NCI-H128 (cell line): ENCODE measurements at regions not wholly inside any gene's neighbourhood (a gene's known extent, or its start where the extent isn't known, plus 50 kb on each side); places are given as distances from the start of the nearest gene placed in this dataset.

Experiments used
- DNase-seq: peaks from one replicate; lab custom pipeline; 2025; ENCODE audit not compliant: unreplicated experiment; lab: John Stamatoyannopoulos, UW

DNA sequence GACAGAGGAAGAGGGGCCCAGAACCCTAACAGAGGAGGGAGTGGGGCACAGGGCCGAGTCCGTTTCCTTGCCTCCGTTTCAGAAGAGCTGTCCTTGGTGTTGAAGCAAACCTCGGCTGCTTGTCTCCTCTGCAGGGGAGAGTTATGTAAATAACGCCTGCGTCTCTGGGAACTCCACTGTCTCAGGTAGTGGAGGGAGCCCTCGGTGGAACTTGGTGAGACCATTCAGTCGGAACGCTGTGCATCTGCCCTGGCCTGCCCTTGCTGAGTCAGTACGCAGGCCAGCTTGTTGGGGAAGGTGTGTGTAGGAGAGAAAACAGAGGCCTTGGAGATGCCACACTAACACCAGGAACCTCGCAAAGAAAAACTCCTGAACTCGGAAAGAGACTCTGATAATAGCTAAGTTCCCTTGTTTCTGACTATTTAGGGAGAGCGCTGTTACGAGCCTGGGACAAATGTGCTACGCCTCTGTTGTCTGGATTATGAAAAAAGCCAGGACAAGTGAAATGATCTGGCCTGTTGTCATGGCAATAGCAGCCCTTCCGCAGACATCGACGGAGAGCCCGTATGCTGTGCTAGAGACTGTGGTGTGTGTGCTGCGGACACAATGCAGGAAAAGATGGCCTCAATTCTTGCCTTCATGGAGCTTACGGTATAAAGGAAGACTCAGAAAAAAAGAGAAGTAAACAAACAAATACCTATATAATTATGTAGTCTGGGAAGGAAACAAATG lies 94.6 kb upstream of the AKT3 start:
- DNase-seq: no peak

DNA sequence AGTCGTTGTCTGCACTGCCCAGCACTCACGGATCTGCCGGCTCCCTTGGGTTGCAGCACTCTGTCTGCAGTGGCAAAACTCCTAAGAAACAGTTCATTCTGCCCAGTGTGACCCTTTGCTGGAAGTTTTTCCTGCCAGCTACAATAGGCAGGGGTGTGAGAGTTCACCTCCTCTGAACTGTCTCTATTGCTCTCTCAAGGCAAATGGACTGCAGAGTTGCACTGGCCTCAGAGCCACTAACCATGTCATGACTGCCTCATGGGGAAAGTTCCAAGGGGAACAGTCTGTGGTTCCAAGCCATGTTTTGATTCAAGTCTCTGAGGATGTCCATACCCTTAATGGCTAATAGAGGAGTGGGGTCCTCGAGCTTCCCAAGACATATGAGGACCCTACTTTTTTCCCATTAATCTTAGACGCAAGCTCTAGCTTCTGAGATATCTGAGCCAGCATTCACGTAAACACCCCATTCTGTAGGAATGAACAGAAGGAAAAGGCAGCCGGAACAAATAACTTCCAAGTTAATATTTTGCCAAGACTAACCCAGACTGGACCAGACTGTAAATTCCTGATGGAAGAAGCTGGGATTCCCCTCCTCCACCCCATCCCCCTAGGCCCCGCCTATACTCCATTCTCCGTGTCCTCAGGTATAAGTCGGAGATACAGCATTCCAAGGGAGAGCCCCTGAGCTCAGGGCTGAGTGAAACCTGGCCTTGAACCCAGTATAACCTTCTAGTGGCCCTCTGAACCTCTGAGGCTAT lies 93.8 kb upstream of the AKT3 start:
- DNase-seq: no peak

DNA sequence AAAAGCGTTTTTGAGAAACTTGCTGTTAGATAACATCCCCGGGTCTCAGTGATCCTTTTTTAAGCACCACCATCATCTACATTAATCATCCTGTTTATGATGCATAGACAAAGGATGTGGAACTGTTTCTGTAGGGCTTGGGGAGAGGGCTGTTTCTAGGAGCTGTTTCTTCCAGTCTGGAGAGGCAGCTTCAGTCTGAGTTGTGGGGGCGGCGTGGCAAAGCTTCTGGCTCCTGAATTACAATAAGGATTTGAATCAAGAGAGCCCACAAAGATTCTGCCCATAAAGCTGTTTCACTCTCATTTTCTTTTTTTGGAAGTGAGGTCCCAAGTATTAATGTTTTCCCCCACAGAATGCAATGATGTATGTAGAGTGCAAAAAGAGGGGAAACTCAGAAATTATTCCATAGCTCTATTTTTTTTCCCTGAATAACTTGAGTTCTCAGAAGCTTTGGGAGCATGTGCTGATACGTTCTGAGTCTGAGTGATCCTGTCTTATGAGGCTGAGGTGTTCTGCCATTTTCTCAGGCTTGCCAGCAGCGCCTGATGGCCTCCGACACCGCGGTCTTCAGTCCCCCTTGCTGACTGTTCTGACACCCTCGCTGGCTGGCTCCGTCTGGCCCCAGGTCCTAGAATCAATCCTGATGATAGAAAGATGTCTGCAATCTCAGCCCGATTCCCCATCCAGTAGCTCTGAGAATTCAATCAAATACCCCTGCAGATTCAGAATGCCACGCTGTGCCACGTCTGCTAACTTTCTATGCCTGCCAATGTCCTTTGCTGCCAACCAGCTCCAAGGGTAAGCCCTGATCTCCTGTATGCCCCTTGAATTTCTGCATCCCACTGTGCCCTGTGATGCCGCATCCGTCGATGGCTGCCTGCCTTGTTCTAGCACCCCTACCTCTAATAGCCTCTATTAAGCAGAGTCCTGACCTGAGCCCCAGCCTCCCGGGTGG lies 92.4 kb upstream of the AKT3 start:
- no peak for DNase-seq

DNA sequence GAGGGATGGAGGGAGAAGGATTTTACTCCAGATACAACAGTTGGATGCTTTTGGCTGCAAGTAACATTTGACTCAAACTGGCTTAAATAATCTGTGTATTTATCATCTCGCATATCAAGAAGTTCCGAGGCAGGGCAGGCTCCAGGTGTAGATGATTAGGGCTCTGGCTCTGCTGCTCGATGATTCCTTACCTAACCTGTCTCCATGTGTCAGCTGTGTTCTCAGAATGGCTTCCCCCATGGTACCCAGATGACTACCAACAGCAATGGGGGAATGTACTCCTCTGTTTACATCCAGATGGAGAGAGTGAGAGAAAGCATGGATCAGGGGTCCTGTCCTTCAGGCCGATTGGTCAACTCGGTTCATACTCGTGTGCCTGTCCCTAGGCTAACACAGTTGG lies 90.4 kb upstream of the AKT3 start:
- no peak for DNase-seq

DNA sequence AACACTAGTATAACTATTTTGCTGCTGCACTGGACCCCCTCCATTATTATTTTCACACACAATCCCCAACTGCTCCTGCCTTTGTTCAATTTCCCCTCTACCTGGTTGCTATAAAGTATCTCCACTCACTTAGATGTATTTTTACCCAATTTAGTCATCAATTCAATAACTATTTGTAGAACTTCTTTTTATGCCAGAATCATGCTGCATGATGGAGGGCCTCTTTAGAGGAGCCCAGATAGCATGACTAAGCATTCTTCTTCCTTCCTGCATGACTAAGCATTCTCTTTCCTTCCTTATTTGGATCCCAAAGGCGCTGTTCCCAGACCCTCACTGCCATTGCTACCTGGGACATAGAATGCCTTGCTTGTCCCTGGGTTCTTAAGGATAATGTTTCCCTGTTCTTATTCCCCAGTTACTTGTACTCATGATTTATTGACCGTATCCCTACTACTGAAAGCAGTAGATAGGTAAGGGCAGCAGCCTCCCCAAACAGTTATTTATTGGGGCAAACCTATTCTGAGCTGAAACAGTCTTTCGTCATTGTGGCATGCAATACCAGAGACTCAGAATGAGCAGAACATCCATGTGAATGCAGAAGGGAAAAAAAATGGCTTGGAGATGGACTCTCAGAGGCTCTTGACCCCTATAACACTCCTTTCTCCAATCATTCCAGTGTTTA lies 89.3 kb upstream of the AKT3 start:
- DNase-seq: no peak

DNA sequence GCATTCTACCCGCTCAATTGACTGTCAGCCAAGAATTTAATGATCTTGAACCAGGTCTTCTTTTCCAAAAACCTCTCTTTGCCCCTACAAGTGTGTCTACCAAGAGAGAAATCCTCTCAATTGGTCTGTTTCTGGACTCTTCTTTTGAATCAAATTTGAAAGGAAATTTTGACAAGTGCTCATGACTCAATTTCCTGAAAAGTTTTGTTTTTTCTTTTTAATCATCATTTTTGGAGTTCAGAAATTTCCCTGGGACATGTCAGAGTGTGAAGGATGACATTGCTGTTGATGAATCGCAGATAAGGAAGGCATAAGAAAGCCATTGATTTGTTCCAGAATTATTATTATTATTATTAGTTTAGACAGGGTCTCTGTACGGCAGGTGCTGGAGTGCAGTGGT lies 88.2 kb upstream of the AKT3 start:
- DNase-seq: no peak

DNA sequence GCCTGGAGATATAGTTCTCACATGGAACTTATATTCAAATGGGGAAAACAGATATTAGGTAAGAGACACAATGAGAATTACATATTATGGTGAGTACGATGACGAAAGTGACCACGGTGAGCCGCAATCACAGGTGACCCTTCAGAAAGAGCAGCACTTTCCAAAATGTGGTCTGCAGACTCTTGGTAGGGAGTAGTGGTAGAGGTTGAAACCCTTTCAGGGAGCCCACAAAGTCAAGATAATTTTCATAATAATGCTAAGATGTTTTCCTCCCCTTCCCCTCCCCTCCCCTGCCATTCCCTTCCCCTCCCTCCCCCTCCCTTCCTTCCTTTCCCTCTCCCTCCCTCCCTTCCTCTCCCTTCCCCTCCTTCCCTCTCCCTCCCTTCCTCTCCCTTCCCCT lies 83.5 kb upstream of the AKT3 start:
- no peak for DNase-seq

DNA sequence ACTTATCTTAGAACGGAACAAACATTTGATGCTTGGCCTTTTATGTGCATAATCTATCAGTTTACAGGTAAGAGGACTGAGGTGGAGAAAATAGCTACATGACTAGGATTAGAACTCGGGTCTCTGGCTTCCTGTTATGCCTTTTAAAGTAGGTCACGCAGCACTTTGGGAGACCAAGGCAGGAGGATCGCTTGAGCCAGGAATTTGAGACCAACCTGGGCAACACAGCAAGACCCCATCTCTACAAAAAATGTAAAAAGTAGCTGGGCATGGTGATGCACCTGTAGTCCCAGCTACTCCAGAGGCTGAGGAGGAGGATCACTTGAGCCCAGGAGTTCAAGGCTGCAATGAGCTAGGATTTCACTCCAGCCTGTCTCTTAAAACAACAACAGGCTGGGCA lies 81.9 kb upstream of the AKT3 start:
- DNase-seq: no peak

DNA sequence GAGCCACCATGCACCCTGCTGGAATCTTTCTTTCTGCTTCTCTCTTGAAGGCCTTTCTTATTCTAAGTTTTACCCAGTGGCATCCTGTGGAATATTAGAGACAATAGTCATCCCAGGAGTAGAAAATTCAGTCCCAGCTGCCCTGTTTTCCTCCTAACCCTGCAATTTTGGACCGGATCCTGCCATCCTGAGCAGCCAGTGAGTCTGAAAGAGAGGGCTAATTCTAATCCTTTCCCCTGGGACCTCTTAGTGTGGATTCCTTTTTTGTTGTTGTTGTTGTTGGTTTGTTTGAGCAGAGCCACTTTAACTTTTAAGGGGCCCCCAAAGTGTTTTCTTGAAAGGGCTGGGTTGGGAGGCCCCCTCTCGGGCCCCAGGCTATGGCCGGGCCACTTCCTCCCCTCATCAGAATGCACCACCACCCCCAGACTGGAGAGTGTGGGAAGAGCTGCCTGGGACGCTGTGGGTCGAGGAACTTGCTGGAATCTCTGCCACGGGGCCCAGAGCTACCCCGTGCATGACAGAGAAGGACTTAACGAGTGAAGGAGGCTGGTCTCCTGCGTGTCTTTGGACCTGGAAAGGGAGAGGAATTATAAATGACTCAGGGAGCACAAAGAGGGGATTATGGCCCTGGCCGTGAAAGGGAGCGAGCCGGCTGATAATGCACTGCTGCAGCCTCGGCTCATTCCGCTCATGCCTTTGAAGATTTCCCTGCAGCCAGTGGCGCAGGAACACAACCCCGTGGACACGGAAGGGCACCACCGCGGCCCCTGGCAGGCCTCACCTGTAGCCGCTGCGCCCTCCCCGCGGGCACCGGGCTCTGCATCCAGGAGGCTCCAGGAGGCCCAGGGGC lies 81.0 kb upstream of the AKT3 start:
- DNase-seq: no peak

DNA sequence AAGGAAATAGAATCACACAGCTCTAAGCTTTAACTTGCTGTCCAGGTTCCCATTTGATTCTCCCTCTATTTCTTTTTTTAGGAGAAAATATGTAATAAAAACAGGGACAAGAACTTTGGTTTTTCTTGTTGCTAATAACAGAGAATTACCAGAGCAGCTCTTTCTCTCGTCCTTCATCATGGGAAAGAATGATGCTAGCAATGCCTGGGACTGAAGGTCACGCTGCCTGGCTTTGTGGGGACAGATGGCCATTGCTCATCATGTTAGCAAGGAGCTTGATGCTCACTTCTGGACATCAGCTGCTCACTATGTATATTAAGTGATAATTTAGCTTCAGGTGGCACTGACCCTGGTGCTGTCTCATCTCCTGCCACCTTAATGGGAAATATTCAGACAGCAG lies 77.3 kb upstream of the AKT3 start:
- DNase-seq: no peak

DNA sequence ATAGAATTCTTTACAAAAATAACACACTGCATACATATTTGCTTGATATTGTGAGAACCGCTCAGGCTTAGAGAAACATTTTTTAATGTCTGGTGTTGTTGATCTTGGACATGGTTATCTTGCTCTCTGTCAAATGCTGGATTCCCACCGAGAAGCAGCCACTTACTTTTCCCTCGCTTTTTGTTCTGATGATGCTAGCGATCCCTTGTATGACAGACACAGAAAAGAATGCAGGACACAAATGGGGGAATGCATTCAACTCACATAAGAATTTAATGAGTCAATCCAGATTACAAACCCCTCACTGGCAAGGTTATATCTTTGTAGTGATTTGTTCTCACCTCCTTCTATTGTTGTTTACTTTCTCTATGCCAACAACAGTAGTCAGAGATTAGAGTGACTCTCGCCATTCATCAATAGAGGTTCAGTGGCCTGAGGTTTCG lies 76.8 kb upstream of the AKT3 start:
- no peak for DNase-seq

DNA sequence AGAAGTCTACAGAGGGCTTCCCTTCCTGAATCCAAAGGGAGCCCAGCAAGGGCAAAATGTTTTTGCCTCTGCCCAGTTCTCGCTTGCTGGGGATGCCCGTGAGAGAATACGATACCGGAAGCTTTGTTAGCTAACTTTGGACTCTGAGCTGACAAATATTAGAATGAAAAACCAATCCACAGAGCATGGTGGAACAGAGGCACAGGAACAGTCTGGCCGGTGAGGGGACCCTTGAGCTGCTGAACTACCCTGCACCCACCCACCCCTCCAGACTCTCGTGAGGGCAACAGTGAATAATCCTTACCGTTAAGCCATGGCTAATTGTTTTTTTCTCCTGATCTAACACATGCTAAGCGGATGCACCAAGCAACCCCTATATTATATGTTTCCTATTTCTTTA lies 76.3 kb upstream of the AKT3 start:
- no peak for DNase-seq

DNA sequence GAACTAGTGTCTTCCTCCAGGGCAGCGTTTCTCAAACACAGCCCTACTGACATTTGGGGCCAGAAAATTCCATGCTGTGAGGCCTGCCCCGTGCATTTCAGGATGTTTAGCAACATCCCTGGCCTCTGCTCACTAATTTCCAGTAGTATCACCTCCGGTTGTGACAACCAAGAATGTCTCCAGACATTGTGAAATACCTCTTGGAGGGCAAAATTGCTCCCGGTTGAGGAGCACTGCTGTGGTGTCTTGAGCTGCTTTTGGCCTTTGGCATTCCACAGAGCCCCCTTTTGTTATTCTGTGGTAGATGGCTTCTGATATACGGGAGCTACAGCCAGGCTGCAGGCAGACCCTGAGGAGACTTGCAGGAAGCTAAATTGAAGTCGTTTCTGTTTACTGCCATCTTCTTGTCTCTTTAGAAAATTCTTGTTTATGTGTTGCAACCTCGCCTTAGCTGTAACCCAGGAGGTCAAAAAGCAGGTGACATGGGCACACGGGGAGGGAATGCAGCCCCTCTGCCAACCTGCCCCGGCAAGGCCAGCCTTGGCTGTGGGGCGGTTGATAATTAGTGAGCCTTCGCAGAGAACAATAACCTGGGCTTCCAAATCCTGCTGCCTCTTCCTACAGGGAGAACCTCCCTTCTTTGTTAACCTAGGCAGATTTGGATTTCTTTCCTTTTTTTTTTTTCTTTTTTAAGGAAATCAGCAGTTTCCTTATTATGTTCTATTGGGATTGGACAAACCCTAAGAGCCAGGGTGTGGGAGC lies 74.7 kb upstream of the AKT3 start:
- no peak for DNase-seq

DNA sequence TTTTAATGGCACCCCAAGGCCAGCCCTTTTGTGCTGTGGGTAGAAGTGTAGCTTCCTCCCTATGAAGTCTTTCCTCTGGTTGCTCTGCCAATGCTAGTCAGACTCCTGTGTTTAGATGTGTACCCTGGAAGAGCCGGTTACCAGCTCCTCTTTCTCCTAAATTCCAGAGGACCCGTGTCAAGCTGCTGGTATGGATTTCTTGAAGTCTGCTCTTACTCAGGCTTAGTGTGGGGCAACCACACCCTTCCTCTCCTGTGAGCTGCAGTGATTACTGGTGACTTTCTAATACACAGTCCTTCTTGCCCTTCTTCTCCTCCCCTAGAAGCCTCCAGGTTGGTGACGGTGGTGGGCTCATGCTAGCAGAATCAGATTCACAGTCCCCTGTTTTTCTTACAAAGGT lies 74.1 kb upstream of the AKT3 start:
- no peak for DNase-seq

DNA sequence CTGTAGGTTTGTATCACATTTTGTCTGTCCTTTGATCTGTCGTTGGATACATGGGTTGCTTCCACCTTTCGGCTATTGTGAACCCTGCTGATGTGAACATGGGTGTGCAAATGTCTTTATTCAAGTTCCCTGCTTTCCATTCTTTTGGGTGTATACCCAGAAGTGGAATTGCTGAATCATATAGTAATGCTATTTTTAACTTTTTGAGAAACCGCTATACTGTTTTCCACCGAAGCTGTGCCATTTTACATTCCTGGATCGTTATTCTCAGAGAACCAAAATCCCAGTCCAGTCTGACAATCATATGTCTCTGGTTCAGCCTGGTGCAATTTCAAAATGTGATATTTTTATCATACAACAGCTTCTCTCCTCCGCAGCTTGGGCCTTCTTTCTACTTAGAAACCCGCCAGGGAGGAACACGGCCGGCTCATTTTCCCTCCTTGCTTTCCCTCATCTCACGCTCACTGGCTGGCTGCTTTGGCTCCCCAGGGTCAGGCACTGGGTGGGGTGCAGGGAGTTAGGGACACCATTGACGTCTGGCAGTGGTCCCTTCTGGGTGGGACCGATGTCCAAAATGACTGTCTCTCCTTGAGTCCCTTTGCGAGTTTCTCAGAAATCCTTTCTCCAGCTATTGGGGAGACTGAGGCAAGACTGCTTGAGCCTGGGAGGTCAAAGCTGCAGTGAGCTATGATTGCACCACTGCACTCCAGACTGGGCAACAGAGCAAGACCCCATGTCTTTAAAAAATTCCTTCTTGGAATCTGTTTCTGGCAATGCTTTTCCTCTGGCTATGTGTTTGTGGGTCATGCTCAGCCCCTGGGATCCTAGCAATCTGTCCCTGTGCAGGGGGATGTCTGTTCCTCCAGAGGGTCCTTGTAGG lies 73.5 kb upstream of the AKT3 start:
- no peak for DNase-seq

DNA sequence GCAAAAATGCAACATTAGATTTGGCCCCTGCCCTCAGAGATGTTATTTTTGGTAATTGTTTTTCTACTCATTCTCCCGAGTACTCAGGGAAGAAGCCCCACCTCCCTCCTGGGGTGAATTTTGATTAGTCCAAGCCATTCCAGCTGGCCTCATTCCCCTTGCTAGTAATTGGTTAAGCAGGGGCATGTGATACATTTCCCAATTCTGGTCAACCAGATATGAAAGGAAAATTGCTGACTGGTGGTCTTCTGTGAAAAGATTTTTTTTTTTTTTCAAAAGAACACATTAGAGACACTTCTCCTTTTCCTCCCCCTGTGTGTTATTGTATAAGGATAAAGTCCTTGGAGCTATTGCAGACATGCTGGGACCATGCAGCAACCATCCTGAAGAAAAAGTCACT lies 71.1 kb upstream of the AKT3 start:
- DNase-seq: no peak

DNA sequence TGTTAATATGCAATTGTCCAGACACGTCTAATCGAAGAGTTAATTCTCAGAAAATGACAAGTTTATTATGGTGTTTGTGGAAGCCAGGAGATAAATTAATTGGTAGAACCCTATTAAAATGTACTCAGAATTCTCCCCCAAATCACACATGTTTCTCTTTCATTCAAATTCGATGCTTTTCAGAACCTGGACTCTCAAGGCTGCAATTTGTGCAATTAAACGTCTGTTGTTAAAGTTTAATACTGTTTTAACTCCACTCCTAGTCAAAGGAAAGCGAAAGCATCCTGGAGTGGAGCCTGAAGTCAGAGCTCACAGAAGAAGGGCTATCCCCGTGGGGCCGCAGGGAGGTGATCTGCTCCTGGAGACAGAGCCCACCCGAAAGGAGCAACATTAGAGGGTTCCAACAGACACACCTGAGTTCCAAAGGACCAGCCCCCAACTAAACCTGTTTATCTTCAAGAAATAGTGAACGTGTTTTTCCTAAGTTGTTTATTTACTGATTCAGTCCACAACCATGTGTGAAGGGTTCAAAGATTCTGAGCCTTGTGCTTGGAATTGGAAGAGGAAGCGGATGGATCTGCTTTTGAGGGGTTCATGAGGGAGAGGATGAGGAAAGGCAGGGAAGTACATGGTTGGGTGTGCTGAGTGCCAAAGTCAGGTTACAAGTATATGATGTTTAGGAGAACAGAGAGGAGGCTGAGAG lies 68.0 kb upstream of the AKT3 start:
- no peak for DNase-seq
